SK-N-SH (cell line): ENCODE measurements at regions not wholly inside any gene's neighbourhood (a gene's known extent, or its start where the extent isn't known, plus 50 kb on each side); places are given as distances from the start of the nearest gene placed in this dataset.

ENCODE experiments used
- CTCF ChIA-PET: fragments of 300-600, 350-600 bp; formaldehyde crosslinking; extraction: SDS; loops from one replicate; lab custom pipeline; 2021; lab: Yijun Ruan, JAX
- POLR2A ChIA-PET: fragments of 350-600 bp; sonication (Branson Sonifier 250); formaldehyde crosslinking; extraction: SDS; loops from one replicate; lab custom pipeline; 2020; ENCODE audit warnings: antibody characterized with exemption, inconsistent platforms; lab: Yijun Ruan, JAX
- DNase-seq: peaks from one replicate; pipeline ENCODE4 v3.0.0; 2012
- H2AFZ ChIP-seq: fragments of 200-600 bp; sonication (generic); 2 replicates; pipeline ENCODE4 v1.8.1; 2016; ENCODE audit warnings: antibody characterized with exemption, mild to moderate bottlenecking, low read depth
- H3F3A ChIP-seq: fragments of 200-600 bp; sonication (generic); replicated peaks from 2 replicates; pipeline ENCODE3; 2016; ENCODE audit warnings: antibody characterized with exemption, mild to moderate bottlenecking; ENCODE audit not compliant: insufficient read depth
- H3K27ac ChIP-seq, 2 experiments: fragments of 200-500 bp in 1 of 2; fragments of 200-600 bp in 1 of 2; sonication (Bioruptor generic) in 1 of 2; sonication (generic), shearing (Covaris generic) in 1 of 2; 2 replicates each; pipeline versions ENCODE4 v1.5.1 to v1.6.1; 2014 to 2016; ENCODE audit warnings: low read depth in 2 of 2, inconsistent platforms in 1 of 2, low read length in 1 of 2, mild to moderate bottlenecking in 1 of 2, mixed read lengths in 1 of 2
- H3K27me3 ChIP-seq: fragments of 200-600 bp; sonication (generic), shearing (Covaris generic); 2 replicates; pipeline ENCODE4 v1.6.1; 2016; ENCODE audit warnings: mixed run types; ENCODE audit not compliant: insufficient read depth
- H3K36me3 ChIP-seq, 2 experiments: fragments of 200-500 bp in 1 of 2; fragments of 200-600 bp in 1 of 2; sonication (Bioruptor generic) in 1 of 2; sonication (generic) in 1 of 2; replicated peaks in 1 of 2; 2 replicates each; pipeline versions ENCODE3 to v1.5.1; 2014 to 2016; ENCODE audit warnings: low read length in 1 of 2, mild to moderate bottlenecking in 1 of 2; ENCODE audit not compliant: insufficient read depth in 2 of 2, control insufficient read depth in 1 of 2
- H3K4me1 ChIP-seq, 2 experiments: fragments of 200-500 bp in 1 of 2; fragments of 200-600 bp in 1 of 2; sonication (Bioruptor generic) in 1 of 2; sonication (generic), shearing (Covaris generic) in 1 of 2; 2 replicates each; pipeline versions ENCODE4 v1.5.1 to v1.6.1; 2014 to 2016; ENCODE audit warnings: low read depth in 1 of 2, low read length in 1 of 2, mixed run types in 1 of 2; ENCODE audit not compliant: insufficient read depth in 2 of 2, control insufficient read depth in 1 of 2
- H3K4me2 ChIP-seq: fragments of 200-600 bp; sonication (generic), shearing (Covaris generic); 2 replicates; pipeline ENCODE4 v1.6.1; 2017; ENCODE audit warnings: mixed run types
- H3K4me3 ChIP-seq, 2 experiments: fragments of 200-500 bp in 1 of 2; fragments of 200-600 bp in 1 of 2; sonication (Bioruptor generic) in 1 of 2; sonication (generic), shearing (Covaris generic) in 1 of 2; 2 replicates each; pipeline versions ENCODE4 v1.5.1 to v1.8.1; 2014 to 2016; ENCODE audit warnings: low read depth in 2 of 2, inconsistent platforms in 1 of 2, low read length in 1 of 2, mild to moderate bottlenecking in 1 of 2, mixed read lengths in 1 of 2, moderate library complexity in 1 of 2
- H3K79me2 ChIP-seq: fragments of 200-600 bp; sonication (generic); 2 replicates; pipeline ENCODE4 v1.8.1; 2017; ENCODE audit warnings: mild to moderate bottlenecking; ENCODE audit not compliant: insufficient read depth
- H3K9ac ChIP-seq: fragments of 200-600 bp; sonication (generic); 2 replicates; pipeline ENCODE4 v1.6.1; 2017; ENCODE audit warnings: mixed run types
- H3K9me2 ChIP-seq: fragments of 200-600 bp; sonication (generic); 2 replicates; pipeline ENCODE4 v1.6.1; 2017; ENCODE audit warnings: mixed run types
- H3K9me3 ChIP-seq: fragments of 200-600 bp; sonication (generic); 2 replicates; pipeline ENCODE4 v1.6.1; 2017; ENCODE audit warnings: mixed run types, mild to moderate bottlenecking, moderate library complexity
- H4K20me1 ChIP-seq: fragments of 200-600 bp; sonication (generic); 2 replicates; pipeline ENCODE4 v1.6.1; 2017; ENCODE audit warnings: mild to moderate bottlenecking, mixed run types; ENCODE audit not compliant: insufficient read depth
- ELF1 ChIP-seq: IDR thresholded peaks from 2 replicates; pipeline ENCODE4 v1.4.0; 2012
- EZH2phosphoT487 ChIP-seq: fragments of 200-600 bp; sonication (generic); IDR thresholded peaks from 2 replicates; pipeline ENCODE4 v1.6.1; 2017; ENCODE audit warnings: low read depth, mixed run types, mild to moderate bottlenecking, antibody characterized with exemption, moderate library complexity, borderline replicate concordance
- FOXJ3 ChIP-seq: sonication (generic); formaldehyde crosslinking; IDR thresholded peaks from 2 replicates; pipeline ENCODE4 v1.5.1; 2020; ENCODE audit warnings: mild to moderate bottlenecking, missing genetic modification reagents
- FOXM1 ChIP-seq: IDR thresholded peaks from 2 replicates; pipeline ENCODE4 v1.4.0; 2012; ENCODE audit warnings: low read depth, mild to moderate bottlenecking
- GABPA ChIP-seq: IDR thresholded peaks from 2 replicates; pipeline ENCODE4 v1.4.0; 2012; ENCODE audit warnings: low read depth, mild to moderate bottlenecking
- GATA2 ChIP-seq: sonication (generic); formaldehyde crosslinking; IDR thresholded peaks from 2 replicates; pipeline ENCODE4 v1.5.0; 2020; ENCODE audit warnings: mild to moderate bottlenecking, missing genetic modification reagents
- IRF3 ChIP-seq: fragments of 150-350 bp; IDR thresholded peaks from 2 replicates; pipeline ENCODE4 v1.6.1; 2016; ENCODE audit warnings: mild to moderate bottlenecking, low read depth, low read length
- JUND ChIP-seq: IDR thresholded peaks from 2 replicates; pipeline ENCODE4 v1.4.0; 2012
- MAX ChIP-seq: IDR thresholded peaks from 2 replicates; pipeline ENCODE4 v1.4.0; 2012; ENCODE audit warnings: low read depth
- MEF2A ChIP-seq: IDR thresholded peaks from 2 replicates; pipeline ENCODE4 v1.4.0; 2012; ENCODE audit warnings: low read depth, borderline replicate concordance
- NFIC ChIP-seq: IDR thresholded peaks from 2 replicates; pipeline ENCODE4 v1.4.0; 2012; ENCODE audit warnings: borderline replicate concordance
- POLR2AphosphoS5 ChIP-seq: IDR thresholded peaks from 2 replicates; pipeline ENCODE4 v1.6.1; 2012; ENCODE audit warnings: low read depth, low read length
- RAD21 ChIP-seq: IDR thresholded peaks from 2 replicates; pipeline ENCODE4 v1.6.1; 2012; ENCODE audit warnings: mild to moderate bottlenecking, low read length
- RFX5 ChIP-seq: IDR thresholded peaks from 2 replicates; pipeline ENCODE4 v1.6.1; 2012; ENCODE audit warnings: mild to moderate bottlenecking, improper control_type of control experiment, low read length
- RXRA ChIP-seq: IDR thresholded peaks from 2 replicates; pipeline ENCODE4 v1.4.0; 2012; ENCODE audit warnings: low read depth, mild to moderate bottlenecking, borderline replicate concordance
- TEAD4 ChIP-seq: IDR thresholded peaks from 2 replicates; pipeline ENCODE4 v1.4.0; 2012; ENCODE audit warnings: mild to moderate bottlenecking, borderline replicate concordance; ENCODE audit not compliant: insufficient read depth
- USF1 ChIP-seq: IDR thresholded peaks from 2 replicates; pipeline ENCODE4 v1.4.0; 2012; ENCODE audit warnings: low read depth, borderline replicate concordance
- USF2 ChIP-seq: fragments of 150-350 bp; IDR thresholded peaks from 2 replicates; pipeline ENCODE4 v1.6.1; 2017; ENCODE audit warnings: antibody characterized with exemption, low read length, low read depth, borderline replicate concordance
- YY1 ChIP-seq: IDR thresholded peaks from 2 replicates; pipeline ENCODE4 v1.4.0; 2012; ENCODE audit warnings: low read depth, mild to moderate bottlenecking
- ZBTB33 ChIP-seq: IDR thresholded peaks from 2 replicates; pipeline ENCODE4 v1.4.0; 2012; ENCODE audit warnings: low read depth, borderline replicate concordance
- WGBS: methylation state at CpG from one replicate; pipeline ENCODE4 v1.1.6; 2017; ENCODE audit warnings: low lambda C conversion rate; 5-methylcytosine and 5-hydroxymethylcytosine counted together

GRCh38 chr6:126529637-126530362 lies 189.9 kb downstream of the CENPW start:
- H3K36me3 ChIP-seq = no peaks in the 10 kb centered on the region
- H2AFZ ChIP-seq = no peak overlapping the region
- H4K20me1 ChIP-seq = no peaks in the 10 kb centered on the region
- no peak for DNase-seq
- H3K4me2 ChIP-seq = no peak overlapping the region
- H3K4me1 ChIP-seq = peaks cover 0 to 6% of the 10 kb centered on the region in 2 experiments; a peak in 2 of 4 replicates
- TF ChIP-seq ZBTB33 (no peak), JUND (no peak), MEF2A (no peak), RAD21 (no peak; the same call in 1 of the 2 replicates), MAX (no peak)
- no peaks in the 10 kb centered on the region for H3K9me2 ChIP-seq
- no peaks in the 10 kb centered on the region for H3K27me3 ChIP-seq
- no peak overlapping the region for H3K27ac ChIP-seq
- H3K9ac ChIP-seq = no peak overlapping the region
- H3K9me3 ChIP-seq = no peaks in the 10 kb centered on the region
- ChIA-PET CTCF (no interaction called here), POLR2A (no interaction called here)
- 36% methylated on average over 2 of the region's 2 CpGs for WGBS
- no peak overlapping the region for H3K4me3 ChIP-seq
- H3K79me2 ChIP-seq = no peaks in the 10 kb centered on the region
- H3F3A ChIP-seq = no peaks in the 10 kb centered on the region

- no peaks in the 10 kb centered on the region for H4K20me1 ChIP-seq
- no peaks in the 10 kb centered on the region for H3K79me2 ChIP-seq
- no peak overlapping the region for H3K4me3 ChIP-seq
- H3K4me2 ChIP-seq = no peak overlapping the region
- TF ChIP-seq MEF2A = no peak
- TF ChIP-seq POLR2AphosphoS5 = no peak
- no peak for TF ChIP-seq FOXJ3 (CRISPR knock-in tag)
- no peak for TF ChIP-seq USF1
- no peak for TF ChIP-seq GATA2 (CRISPR knock-in tag)
- no peak for TF ChIP-seq RFX5
- TF ChIP-seq EZH2phosphoT487 = no peak
- TF ChIP-seq USF2 = no peak
- TF ChIP-seq GABPA = no peak
- TF ChIP-seq ELF1 = no peak
- no peak for TF ChIP-seq YY1
- no peak for TF ChIP-seq ZBTB33
- TF ChIP-seq JUND = no peak
- TF ChIP-seq RXRA = no peak
- no peak for TF ChIP-seq IRF3
- no peak for TF ChIP-seq NFIC
- no peak for TF ChIP-seq FOXM1
- no peak for TF ChIP-seq TEAD4
- TF ChIP-seq RAD21 = no peak
- H3K27ac ChIP-seq = no peak overlapping the region
- H3K27me3 ChIP-seq = no peaks in the 10 kb centered on the region
- H3K9ac ChIP-seq = no peak overlapping the region
- DNase-seq = no peak
- no peaks in the 10 kb centered on the region for H3K9me2 ChIP-seq
- H2AFZ ChIP-seq = no peak overlapping the region
- no peaks in the 10 kb centered on the region for H3K36me3 ChIP-seq
- ChIA-PET CTCF (interaction anchor here (0.6 to 0.8 kb wide), 2 partner anchors 8 to 31 kb away, joined by 3 read pairs; no protein-coding TSS in a partner anchor), POLR2A (no interaction called here)
- peaks cover 0 to 6% of the 10 kb centered on the region in 2 experiments; a peak in 2 of 4 replicates for H3K4me1 ChIP-seq
- H3K9me3 ChIP-seq = no peaks in the 10 kb centered on the region
- H3F3A ChIP-seq = no peaks in the 10 kb centered on the region
These were observed 190.9 kb downstream of the CENPW start for GRCh38 chr6:126530775-126531174.
